ENCODE measurements at regions not wholly inside any gene's neighbourhood (a gene's known extent, or its start where the extent isn't known, plus 50 kb on each side); places are given as distances from the start of the nearest gene placed in this dataset.

GRCh38 chr4:124212815-124213630 is 499.5 kb downstream of the ANKRD50 start:
- H3K9me3 Mint-ChIP-seq = peaks cover 4 to 5% of the 10 kb centered on the region in 2 donors
- TF ChIP-seq, protein P1, sequence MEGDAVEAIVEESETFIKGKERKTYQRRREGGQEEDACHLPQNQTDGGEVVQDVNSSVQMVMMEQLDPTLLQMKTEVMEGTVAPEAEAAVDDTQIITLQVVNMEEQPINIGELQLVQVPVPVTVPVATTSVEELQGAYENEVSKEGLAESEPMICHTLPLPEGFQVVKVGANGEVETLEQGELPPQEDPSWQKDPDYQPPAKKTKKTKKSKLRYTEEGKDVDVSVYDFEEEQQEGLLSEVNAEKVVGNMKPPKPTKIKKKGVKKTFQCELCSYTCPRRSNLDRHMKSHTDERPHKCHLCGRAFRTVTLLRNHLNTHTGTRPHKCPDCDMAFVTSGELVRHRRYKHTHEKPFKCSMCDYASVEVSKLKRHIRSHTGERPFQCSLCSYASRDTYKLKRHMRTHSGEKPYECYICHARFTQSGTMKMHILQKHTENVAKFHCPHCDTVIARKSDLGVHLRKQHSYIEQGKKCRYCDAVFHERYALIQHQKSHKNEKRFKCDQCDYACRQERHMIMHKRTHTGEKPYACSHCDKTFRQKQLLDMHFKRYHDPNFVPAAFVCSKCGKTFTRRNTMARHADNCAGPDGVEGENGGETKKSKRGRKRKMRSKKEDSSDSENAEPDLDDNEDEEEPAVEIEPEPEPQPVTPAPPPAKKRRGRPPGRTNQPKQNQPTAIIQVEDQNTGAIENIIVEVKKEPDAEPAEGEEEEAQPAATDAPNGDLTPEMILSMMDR (IDR thresholded peaks at IDR 0.05) = no peak
- no peak for DNase-seq
- no peak overlapping the region for H3K4me3 Mint-ChIP-seq
- H3K4me1 Mint-ChIP-seq = no peaks in the 10 kb centered on the region
- no peaks in the 10 kb centered on the region for H3K27me3 Mint-ChIP-seq (ENCODE audit: low read depth in 2 of 2)
- no peaks in the 10 kb centered on the region for H3K36me3 Mint-ChIP-seq
- intact Hi-C loops (cut with micrococcal nuclease) = no loop called here
- 24% methylated on average over 3 of the region's 3 CpGs for WGBS (ENCODE audit: insufficient coverage)
- Histone ChIP-seq H3K9me3 (ENCODE audit: control insufficient read depth, insufficient read depth, low read length) (no peaks in the 10 kb centered on the region), H3K36me3 (ENCODE audit: control insufficient read depth, insufficient read depth, low read length) (no peaks in the 10 kb centered on the region), H3K27ac (ENCODE audit: low read length) (no peak overlapping the region), H3K27me3 (ENCODE audit: control insufficient read depth, insufficient read depth, low read length) (no peaks in the 10 kb centered on the region), H3K4me1 (ENCODE audit: control insufficient read depth, insufficient read depth, low read length) (no peaks in the 10 kb centered on the region), H3K4me3 (ENCODE audit: low read length) (no peak overlapping the region)
- no peak overlapping the region for H3K27ac Mint-ChIP-seq
- no peak for ATAC-seq

GRCh38 chr4:124219389-124219788 is 493.1 kb downstream of the ANKRD50 start:
- peaks cover 4 to 8% of the 10 kb centered on the region in 2 donors for H3K9me3 Mint-ChIP-seq
- H3K36me3 Mint-ChIP-seq = no peaks in the 10 kb centered on the region

GRCh38 chr4:124224256-124224655 is 488.3 kb downstream of the ANKRD50 start:
- H3K9me3 Mint-ChIP-seq = peaks cover 6 to 16% of the 10 kb centered on the region in 2 donors
- intact Hi-C loops (cut with micrococcal nuclease) = no loop called here
- Histone ChIP-seq H3K4me1 (ENCODE audit: control insufficient read depth, insufficient read depth, low read length) (no peaks in the 10 kb centered on the region), H3K27me3 (ENCODE audit: control insufficient read depth, insufficient read depth, low read length) (no peaks in the 10 kb centered on the region), H3K27ac (ENCODE audit: low read length) (no peak overlapping the region), H3K4me3 (ENCODE audit: low read length) (no peak overlapping the region), H3K36me3 (ENCODE audit: control insufficient read depth, insufficient read depth, low read length) (no peaks in the 10 kb centered on the region), H3K9me3 (ENCODE audit: control insufficient read depth, insufficient read depth, low read length) (no peaks in the 10 kb centered on the region)
- no peak overlapping the region for H3K4me3 Mint-ChIP-seq
- DNase-seq (no peak), ATAC-seq (no peak)
- no peak overlapping the region for H3K27ac Mint-ChIP-seq
- TF ChIP-seq, protein P1 (IDR thresholded peaks at IDR 0.05) = no peak
- 64% methylated on average over 1 of the region's 1 CpG for WGBS (ENCODE audit: insufficient coverage)
- H3K4me1 Mint-ChIP-seq = no peaks in the 10 kb centered on the region
- H3K36me3 Mint-ChIP-seq = no peaks in the 10 kb centered on the region
- no peaks in the 10 kb centered on the region for H3K27me3 Mint-ChIP-seq (ENCODE audit: low read depth in 2 of 2)

More at GRCh38 chr4:124219389-124219788, 493.1 kb downstream of the ANKRD50 start:
- intact Hi-C loops (cut with micrococcal nuclease) = no loop called here
- TF ChIP-seq, protein P1 (IDR thresholded peaks at IDR 0.05) = no peak
- no CpG with 5 or more reads among the region's 1 CpG for WGBS (ENCODE audit: insufficient coverage)
- no peaks in the 10 kb centered on the region for H3K4me1 ChIP-seq (ENCODE audit: control insufficient read depth, insufficient read depth, low read length)
- no peak for ATAC-seq
- H3K36me3 ChIP-seq (ENCODE audit: control insufficient read depth, insufficient read depth, low read length) = no peaks in the 10 kb centered on the region
- no peaks in the 10 kb centered on the region for H3K9me3 ChIP-seq (ENCODE audit: control insufficient read depth, insufficient read depth, low read length)
- no peak overlapping the region for H3K4me3 ChIP-seq (ENCODE audit: low read length)
- H3K4me1 Mint-ChIP-seq = no peaks in the 10 kb centered on the region
- H3K27me3 ChIP-seq (ENCODE audit: control insufficient read depth, insufficient read depth, low read length) = no peaks in the 10 kb centered on the region
- no peak overlapping the region for H3K27ac Mint-ChIP-seq
- no peaks in the 10 kb centered on the region for H3K27me3 Mint-ChIP-seq (ENCODE audit: low read depth in 2 of 2)
- no peak overlapping the region for H3K4me3 Mint-ChIP-seq
- no peak overlapping the region for H3K27ac ChIP-seq (ENCODE audit: low read length)
- no peak for DNase-seq

GRCh38 chr4:124227981-124228380 is 484.6 kb downstream of the ANKRD50 start:
- DNase-seq (no peak), ATAC-seq (no peak)
- Mint-ChIP-seq H3K4me3 (no peak overlapping the region), H3K4me1 (no peaks in the 10 kb centered on the region), H3K27ac (no peak overlapping the region), H3K9me3 (peaks cover 6 to 13% of the 10 kb centered on the region in 2 donors), H3K36me3 (no peaks in the 10 kb centered on the region), H3K27me3 (ENCODE audit: low read depth in 2 of 2) (no peaks in the 10 kb centered on the region)
- TF ChIP-seq, protein P1 (IDR thresholded peaks at IDR 0.05) = no peak
- Histone ChIP-seq H3K36me3 (ENCODE audit: control insufficient read depth, insufficient read depth, low read length) (no peaks in the 10 kb centered on the region), H3K9me3 (ENCODE audit: control insufficient read depth, insufficient read depth, low read length) (no peaks in the 10 kb centered on the region), H3K27me3 (ENCODE audit: control insufficient read depth, insufficient read depth, low read length) (no peaks in the 10 kb centered on the region), H3K4me3 (ENCODE audit: low read length) (no peak overlapping the region), H3K27ac (ENCODE audit: low read length) (no peak overlapping the region), H3K4me1 (ENCODE audit: control insufficient read depth, insufficient read depth, low read length) (no peaks in the 10 kb centered on the region)
- intact Hi-C loops (cut with micrococcal nuclease) = no loop called here
